MCF 10A (cell line): ENCODE measurements at regions not wholly inside any gene's neighbourhood (a gene's known extent, or its start where the extent isn't known, plus 50 kb on each side); places are given as distances from the start of the nearest gene placed in this dataset.

Experiments used
- BruUV-seq: library from RNA; stranded (reverse); fragments of 400-500 nt; replicated peaks from 2 replicates; lab custom pipeline; 2021; lab: Mats Ljungman, UMichigan
- CTCF ChIA-PET: fragments of 300-600 bp; sonication (Branson Sonifier 250); formaldehyde crosslinking; extraction: SDS; loops from one replicate; lab custom pipeline; 2021; ENCODE audit warnings: antibody characterized with exemption, inconsistent platforms; lab: Yijun Ruan, JAX
- POLR2A ChIA-PET: fragments of 300-600, 350-650 bp; sonication (Branson Sonifier 250); formaldehyde crosslinking; extraction: SDS; loops from one replicate; lab custom pipeline; 2020; ENCODE audit warnings: antibody characterized with exemption, inconsistent platforms; lab: Yijun Ruan, JAX
- DNase-seq: peaks from one replicate; pipeline ENCODE4 v3.0.0-alpha.2; 2018; ENCODE audit not compliant: unreplicated experiment
- H3K27ac Mint-ChIP-seq: one replicate; pipeline ENCODE4 v1.8.0; 2022; ENCODE audit warnings: mild to moderate bottlenecking, low read depth, mixed read lengths; ENCODE audit not compliant: unreplicated experiment
- H3K27me3 Mint-ChIP-seq: one replicate; pipeline ENCODE4 v1.8.0; 2022; ENCODE audit warnings: mixed read lengths; ENCODE audit not compliant: insufficient read depth, unreplicated experiment
- H3K36me3 Mint-ChIP-seq: one replicate; pipeline ENCODE4 v1.8.0; 2022; ENCODE audit warnings: mild to moderate bottlenecking, moderate library complexity, mixed read lengths; ENCODE audit not compliant: insufficient read depth, unreplicated experiment
- H3K4me1 Mint-ChIP-seq: one replicate; pipeline ENCODE4 v1.8.0; 2022; ENCODE audit warnings: mixed read lengths; ENCODE audit not compliant: insufficient read depth, unreplicated experiment
- H3K4me3 Mint-ChIP-seq: one replicate; pipeline ENCODE4 v1.8.0; 2022; ENCODE audit warnings: mild to moderate bottlenecking, moderate library complexity, mixed read lengths; ENCODE audit not compliant: unreplicated experiment
- H3K9me3 Mint-ChIP-seq: one replicate; pipeline ENCODE4 v1.8.0; 2022; ENCODE audit warnings: mixed read lengths; ENCODE audit not compliant: unreplicated experiment
- CTCF ChIP-seq: fragments of 200-600 bp; IDR thresholded peaks from one replicate; pipeline ENCODE4 v1.8.0; 2022; ENCODE audit warnings: antibody characterized with exemption, mild to moderate bottlenecking; ENCODE audit not compliant: unreplicated experiment
- intact Hi-C: fragments of 100-400 bp; cut with micrococcal nuclease; formaldehyde crosslinking; loops from 2 replicates; pipeline ENCODE4 v1.14.1; 2022

GRCh38 chr7:38086857-38087256 lies 91.2 kb upstream of the STARD3NL start:
- ChIA-PET CTCF (interaction anchor here (0.6 kb wide), 1 partner anchor 171 kb away, joined by 4 read pairs; no protein-coding TSS in a partner anchor), POLR2A (interaction anchor here (0.8 kb wide), 1 partner anchor 1689 kb away, joined by 5 read pairs; no protein-coding TSS in a partner anchor)
- intact Hi-C loops: no loop called here
- Mint-ChIP-seq H3K27me3 (peaks cover 29% of the 10 kb centered on the region), H3K4me1 (no peaks in the 10 kb centered on the region), H3K4me3 (no peak overlapping the region), H3K9me3 (no peaks in the 10 kb centered on the region), H3K27ac (no peak overlapping the region), H3K36me3 (peaks cover 5% of the 10 kb centered on the region)
- BruUV-seq: no TSS peak
- no peak for TF ChIP-seq CTCF
- no peak for DNase-seq

- H3K27me3 Mint-ChIP-seq: peaks cover 57% of the 10 kb centered on the region
- intact Hi-C loops: no loop called here
- no peak for TF ChIP-seq CTCF
- no TSS peak for BruUV-seq
- ChIA-PET CTCF (interaction anchor here (1.6 kb wide), 1 partner anchor 120 kb away, joined by 8 read pairs; no protein-coding TSS in a partner anchor), POLR2A (no interaction called here)
- no peaks in the 10 kb centered on the region for H3K4me1 Mint-ChIP-seq
- H3K27ac Mint-ChIP-seq: no peak overlapping the region
- H3K9me3 Mint-ChIP-seq: no peaks in the 10 kb centered on the region
- DNase-seq: no peak
- no peak overlapping the region for H3K4me3 Mint-ChIP-seq
- no peaks in the 10 kb centered on the region for H3K36me3 Mint-ChIP-seq
These were observed 75.5 kb upstream of the STARD3NL start for GRCh38 chr7:38102507-38102906.

- CTCF ChIA-PET: interaction anchor here (0.6 to 10.2 kb wide), 13 partner anchors 35 to 263 kb away, joined by 3 to 293 read pairs (median 5); no protein-coding TSS in a partner anchor
These were observed 72.1 kb upstream of the STARD3NL start for GRCh38 chr7:38105874-38106483.

More at GRCh38 chr7:38105874-38106483, 72.1 kb upstream of the STARD3NL start:
- Mint-ChIP-seq H3K36me3 (no peaks in the 10 kb centered on the region), H3K4me1 (no peaks in the 10 kb centered on the region), H3K4me3 (no peak overlapping the region), H3K27me3 (peaks cover 61% of the 10 kb centered on the region), H3K27ac (no peak overlapping the region), H3K9me3 (no peaks in the 10 kb centered on the region)
- no TSS peak for BruUV-seq
- TF ChIP-seq CTCF: peak; percentile 39
- intact Hi-C loops: loop anchor here (2.0 kb wide), 2 partner anchors 205 to 897 kb away; no protein-coding TSS in a partner anchor
- POLR2A ChIA-PET: no interaction called here
- peak; percentile 47 for DNase-seq
